NCI-H774 (cell line): ENCODE measurements at regions not wholly inside any gene's neighbourhood (a gene's known extent, or its start where the extent isn't known, plus 50 kb on each side); places are given as distances from the start of the nearest gene placed in this dataset.
"Not testable (repeated sequence)": the region's sequence is repeated elsewhere in the genome, so short reads cannot be mapped to it uniquely, and the experiment has no call there.

Experiments used
- DNase-seq: peaks from one replicate; lab custom pipeline; 2025; lab: John Stamatoyannopoulos, UW

DNA sequence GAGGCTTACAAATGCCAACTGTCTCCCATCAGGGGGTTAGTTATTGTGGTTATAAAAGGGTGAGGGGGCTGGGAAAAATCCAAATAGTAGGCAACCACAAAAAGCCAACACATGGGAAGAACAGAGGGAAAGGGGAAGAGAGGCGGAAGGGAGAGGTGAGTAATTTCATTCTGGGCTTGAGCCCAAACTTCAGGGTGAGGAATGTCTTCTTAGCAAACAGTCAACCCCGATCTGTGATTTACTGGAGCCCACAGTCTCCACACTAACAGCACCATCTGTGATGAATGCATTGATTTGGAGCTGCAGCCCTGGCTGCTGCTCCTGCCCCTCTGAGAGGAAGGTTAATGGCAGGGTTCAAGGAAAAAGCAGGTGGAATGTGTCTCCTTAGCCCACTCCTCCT lies 162.2 kb upstream of the GPR101 start:
- no peak for DNase-seq

DNA sequence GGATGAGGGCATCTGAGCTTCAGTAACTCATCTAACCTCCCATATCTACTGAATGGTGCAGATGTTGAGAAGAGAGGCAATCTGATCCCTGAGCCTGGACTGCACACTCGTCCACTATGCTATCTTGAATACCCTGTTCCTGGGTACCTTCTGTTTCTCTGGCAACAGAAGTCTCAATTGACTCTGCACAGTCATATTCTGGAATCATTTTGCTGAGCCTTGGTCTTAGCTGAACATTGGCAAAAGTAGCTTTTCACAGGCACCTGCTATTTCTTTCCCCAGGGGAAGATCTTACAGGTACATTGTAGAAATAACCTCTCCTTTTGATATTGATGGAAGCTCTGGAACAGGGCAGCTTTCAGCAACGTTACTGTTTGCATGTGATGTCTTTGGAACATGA lies 161.5 kb upstream of the GPR101 start:
- no peak for DNase-seq

DNA sequence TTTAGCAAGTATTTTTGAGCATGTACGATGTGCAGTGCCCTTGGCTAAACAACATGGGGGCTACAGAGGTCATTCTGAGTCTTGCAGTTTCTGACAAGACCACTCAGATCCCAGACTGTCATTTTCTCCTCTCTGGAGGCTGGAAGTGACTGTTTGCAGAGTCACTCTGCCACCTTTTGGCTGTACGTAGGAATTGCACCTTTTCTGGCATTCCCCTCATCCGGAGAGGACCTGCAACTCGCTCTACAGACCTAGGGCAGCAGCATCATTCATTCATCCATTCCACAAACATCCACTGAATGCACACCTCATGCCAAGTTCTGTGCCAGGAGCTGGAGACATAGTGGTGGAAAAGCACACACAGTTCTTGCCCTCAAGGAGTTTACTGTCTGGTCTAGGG lies 160.4 kb upstream of the GPR101 start:
- DNase-seq = peak; percentile 60

DNA sequence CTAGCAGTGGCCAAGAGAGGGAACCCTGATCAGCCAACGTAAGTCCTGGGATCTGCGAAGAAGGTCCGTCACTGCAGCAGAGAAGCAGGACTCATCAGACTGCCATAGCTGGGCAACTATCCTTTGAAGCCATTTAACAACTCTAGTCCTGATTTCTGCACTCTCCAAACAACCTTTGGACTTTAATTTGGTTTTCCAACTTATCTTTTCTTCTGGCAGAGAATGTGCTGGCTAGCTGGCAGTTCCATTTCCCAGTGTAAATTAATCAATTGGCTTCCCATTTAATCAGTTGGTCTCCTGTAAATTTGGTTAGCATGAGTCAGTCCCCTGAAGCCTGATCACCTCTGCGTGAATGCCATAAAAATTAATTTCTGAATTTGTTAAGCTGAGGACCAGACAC lies 153.7 kb upstream of the GPR101 start:
- no peak for DNase-seq

DNA sequence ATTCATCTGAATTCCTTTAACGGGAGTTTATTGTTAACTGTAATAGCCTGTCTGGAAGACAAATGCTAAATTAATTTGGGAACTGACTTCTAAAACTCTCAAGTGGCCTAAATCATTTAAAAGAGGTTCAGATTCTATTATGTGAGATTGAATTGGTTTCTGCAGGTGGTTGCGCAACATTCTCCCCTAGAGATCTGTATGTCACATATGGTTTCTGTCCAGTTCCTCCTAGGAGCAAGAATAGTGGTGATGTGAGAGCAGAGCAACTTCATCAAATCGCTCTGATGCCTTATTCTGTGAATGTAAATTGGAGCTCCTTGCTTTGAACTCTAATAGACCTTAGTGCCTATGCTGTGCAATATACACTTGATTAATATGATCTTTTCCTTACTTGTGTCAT lies 144.6 kb upstream of the GPR101 start:
- no peak for DNase-seq

DNA sequence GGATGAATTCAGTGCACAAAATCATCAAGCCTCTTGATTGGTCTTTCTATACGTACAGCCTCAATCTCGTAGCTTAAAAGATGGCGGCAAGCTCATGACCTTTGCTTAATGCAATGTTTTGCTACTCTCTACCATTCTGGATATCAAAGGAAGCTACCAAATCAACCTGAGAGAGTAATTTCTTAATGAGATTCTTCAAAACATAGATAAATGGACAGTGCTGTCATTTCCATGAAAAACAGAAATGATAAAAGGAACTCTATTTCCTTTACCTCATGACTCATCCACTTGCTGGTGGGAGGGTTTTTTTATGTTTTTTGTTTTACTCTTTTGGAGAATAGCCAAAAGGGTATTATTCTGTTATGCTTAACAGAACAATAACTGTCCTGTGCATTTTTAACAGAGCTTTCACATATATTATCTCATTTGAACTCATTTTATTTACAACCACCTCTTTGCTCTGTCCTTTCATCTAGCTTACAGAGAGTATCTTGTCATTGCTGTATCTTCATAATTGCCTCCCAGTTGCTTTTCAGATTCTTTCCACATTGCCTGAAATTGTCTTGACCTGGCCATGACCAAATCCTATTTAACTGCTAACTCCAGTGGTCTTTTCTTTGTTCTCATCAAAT lies 138.6 kb upstream of the GPR101 start:
- DNase-seq = no peak

DNA sequence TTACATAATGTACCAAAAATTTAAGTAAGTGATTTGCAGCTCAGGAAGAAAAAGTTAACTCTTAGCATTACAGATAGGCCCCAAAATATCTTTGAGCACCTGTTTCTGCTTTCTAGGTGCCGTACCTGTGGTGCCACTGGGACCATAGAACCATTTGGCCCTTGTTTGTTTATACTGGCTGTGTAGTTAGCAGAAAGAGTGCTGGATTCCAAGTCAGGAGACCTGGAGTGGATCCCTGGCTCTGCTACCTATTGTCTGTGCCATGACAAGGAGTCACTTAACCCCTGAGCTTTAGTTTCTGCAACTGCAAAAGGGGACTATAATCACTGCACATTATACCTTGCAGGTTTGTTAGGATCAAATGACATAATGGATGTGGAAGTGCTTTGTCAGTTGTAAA lies 137.8 kb upstream of the GPR101 start:
- no peak for DNase-seq

DNA sequence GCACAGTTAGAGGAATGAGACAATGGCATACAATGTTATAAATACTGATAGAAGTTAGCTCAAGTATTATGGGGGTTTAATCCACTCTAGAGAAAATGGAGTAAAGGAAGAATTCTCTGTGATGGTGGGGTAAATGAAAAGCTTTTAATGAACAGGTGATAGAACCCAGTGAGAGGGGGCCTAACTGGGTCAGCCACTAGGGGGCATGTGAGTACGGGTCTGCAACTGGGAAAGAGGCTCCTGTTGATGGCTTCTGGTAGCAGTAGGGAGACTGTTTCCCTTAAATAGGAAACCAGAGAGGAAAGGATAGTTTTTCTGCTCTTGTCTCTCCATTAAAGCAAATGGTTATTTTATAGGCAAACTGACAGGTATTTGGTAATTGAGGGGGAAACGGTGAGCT lies 132.8 kb upstream of the GPR101 start:
- DNase-seq = peak; percentile 4

DNA sequence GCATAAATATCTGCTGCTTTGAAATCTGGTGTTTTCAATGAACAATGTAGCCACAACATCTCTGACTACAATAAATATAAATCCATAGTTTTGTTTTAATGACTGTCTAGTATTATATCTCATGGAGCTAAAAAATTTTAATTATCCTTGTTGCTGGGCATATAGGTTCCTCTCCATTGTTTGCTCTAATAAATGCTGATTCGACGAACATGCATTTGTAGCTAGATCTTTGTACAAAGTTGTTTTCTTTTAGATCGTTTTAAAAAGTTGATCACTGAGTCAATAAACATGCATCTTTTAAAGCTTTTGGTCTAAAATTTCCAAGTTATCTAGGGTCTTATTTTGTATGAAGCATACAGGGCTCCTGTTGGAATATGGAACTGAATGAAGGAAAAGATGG lies 130.5 kb upstream of the GPR101 start:
- DNase-seq = no peak

DNA sequence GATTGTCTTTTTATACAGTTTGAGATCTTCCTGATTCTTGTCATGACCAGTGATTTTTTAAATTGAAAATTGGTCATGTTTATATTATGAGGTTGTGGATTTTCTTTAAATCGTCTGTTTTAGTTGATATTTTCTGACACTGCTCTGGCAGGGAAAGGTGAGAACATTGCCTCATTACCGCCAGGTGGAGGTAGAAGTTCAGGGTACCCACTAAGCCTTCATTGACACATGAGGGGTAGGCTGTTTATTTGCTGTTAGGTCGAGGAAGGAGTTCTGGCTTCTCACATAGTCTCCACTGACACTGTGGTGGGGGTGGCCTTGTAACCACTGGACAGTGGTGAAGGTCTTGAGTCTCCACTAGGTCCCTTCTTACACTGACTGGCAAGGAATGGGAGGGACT lies 117.6 kb upstream of the GPR101 start:
- no peak for DNase-seq

DNA sequence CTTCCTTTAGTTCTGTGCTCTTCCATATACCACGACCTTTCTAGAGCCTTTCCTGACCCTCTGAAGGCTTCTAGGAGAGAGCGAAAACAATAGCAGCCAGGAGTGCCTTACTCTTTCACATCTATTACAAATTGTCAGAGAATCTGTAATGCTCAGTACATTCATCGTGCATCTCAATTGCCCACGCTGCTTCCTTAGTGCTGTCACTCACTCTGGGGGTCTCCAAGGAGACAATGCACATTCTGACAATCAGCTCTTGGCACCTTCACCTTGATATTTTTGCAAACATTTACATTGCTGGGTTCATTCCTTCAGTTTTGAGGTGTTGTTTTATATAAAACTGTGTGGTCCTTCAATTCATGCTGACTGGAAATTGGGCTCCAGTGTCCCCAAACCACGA lies 110.1 kb upstream of the GPR101 start:
- DNase-seq = no peak

DNA sequence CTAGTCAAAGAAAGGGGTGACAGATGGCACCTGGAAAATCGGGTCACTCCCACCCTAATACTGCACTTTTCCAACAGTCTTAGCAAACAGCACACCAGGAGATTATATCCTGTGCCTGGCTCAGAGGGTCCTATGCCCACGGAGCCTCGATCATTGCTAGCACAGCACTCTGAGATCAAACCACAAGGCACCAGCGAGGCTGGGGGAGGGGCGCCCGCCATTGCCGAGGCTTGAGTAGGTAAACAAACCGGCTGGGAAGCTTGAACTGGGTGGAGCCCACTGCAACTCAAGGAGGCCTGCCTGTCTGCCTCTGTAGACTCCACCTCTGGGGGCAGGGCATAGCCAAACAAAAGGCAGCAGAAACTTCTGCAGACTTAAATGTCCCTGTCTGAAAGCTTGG lies 88.9 kb upstream of the GPR101 start:
- not testable (repeated sequence) for DNase-seq

DNA sequence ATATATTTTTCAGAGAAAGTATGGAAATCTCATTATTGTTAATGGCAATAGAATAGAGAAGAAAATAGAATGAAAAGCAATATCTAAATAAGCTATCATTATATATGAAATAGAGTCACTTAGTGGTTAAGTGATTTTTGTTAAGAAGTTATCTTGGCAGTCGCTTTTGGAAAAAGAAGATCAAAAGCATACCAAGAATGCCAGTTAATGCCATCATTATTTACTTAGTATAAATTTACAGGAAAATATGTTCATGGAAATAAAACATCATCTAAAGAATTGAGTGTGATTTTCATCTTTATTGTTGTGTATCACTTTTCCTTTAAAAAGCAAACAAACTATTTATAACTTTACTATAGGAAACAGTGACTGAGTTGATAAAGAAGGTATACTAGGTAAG lies 85.3 kb upstream of the GPR101 start:
- DNase-seq = no peak

DNA sequence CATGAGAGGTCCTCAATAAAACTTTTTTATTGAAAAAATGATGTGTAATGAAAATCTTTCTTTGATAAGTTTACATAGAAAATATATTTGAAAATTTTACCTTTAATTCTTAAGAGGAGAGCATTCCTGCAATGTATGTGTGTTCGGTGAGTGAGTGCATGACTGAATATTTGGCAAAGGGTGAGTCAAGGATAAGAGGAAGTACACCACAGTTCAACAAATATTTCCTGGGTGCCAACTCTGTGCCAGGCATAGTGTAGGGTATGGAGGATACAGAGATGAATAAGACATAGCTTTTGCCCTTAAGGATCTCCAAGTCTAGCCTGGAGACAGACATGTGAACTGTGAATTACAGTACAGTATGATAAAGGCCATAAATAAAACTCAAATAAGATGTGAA lies 84.7 kb upstream of the GPR101 start:
- DNase-seq = no peak

DNA sequence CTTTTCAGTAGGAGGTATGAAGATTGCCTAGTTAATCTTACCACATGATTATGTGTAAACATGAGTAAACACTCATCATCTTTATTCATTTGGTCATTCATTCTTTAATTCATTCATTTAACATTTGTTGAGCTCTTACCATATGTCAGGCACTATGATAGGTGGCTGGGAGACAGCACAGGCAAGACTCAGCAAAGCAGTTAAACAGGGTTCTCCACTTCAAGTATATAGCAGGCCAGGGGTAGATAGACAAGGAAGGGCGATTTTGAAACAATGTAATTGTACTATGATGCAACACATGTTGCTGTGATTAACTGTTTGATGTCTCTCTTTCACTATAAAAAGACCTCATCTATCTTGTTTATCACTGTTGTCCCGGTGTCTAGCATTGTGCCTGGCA lies 84.3 kb upstream of the GPR101 start:
- no peak for DNase-seq

DNA sequence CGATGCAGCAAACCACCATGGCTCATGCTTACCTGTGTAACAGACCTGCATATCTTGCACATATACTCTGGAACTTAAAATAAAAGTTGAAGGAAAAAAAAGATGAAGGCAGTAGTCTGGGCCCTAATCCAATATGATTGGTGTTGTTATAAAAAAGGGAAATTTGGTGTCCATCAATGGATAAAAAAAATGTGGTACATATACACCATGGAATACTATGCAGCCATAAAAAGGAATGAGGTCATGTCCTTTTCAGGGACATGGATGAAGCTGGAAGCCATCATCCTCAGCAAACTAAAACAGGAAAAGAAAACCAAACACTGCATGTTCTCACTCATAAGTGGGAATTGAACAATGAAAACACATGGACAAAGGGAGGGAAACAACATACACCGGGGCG lies 74.1 kb upstream of the GPR101 start:
- not testable (repeated sequence) for DNase-seq

DNA sequence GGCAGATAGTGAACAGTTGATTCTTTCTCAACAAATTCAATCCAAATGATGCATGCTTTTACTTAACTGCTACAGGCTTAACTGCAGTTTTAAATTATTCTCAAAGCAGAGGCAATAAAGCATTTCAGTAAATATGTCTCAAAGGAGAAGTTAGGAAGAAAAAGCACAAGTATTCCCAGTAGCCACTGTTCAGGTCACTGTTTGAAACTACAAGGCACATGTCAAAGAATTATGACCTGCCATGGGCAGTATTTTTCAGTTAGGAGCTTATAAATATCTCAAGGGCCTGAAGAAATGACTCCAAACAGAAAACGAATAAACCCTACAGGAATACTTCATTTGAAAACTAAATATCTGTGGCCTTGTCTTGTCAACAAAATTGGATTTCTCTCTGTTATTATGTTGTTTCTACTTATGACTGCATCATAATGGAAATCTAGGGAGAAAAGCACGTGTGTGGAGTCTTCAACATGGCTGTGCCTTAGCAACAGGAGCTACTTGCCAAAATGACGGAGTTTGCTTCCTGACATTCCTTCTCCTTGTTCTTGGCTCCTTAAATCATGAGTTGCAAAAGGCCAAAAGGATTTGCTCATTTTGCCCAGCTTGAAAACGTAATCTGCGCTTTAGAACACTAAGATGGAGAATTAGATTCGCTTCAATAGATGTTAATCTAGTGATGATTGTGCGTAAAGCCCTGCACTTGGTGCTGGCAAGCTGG lies 67.6 kb upstream of the GPR101 start:
- DNase-seq = no peak
